GM23338 (cell line): ENCODE measurements at regions not wholly inside any gene's neighbourhood (a gene's known extent, or its start where the extent isn't known, plus 50 kb on each side); places are given as distances from the start of the nearest gene placed in this dataset.

Experiments used
- ATAC-seq: fragments of 200-7000 bp; cut with Tn5 transposase; 3 replicates; pipeline ENCODE4 v1.9.1; 2020
- DNase-seq: peaks from one replicate; pipeline ENCODE4 v3.0.0-alpha.2; 2015; ENCODE audit warnings: low spot score
- H2AFZ ChIP-seq: fragments of 200-600 bp; sonication (generic); 2 replicates; pipeline ENCODE4 v1.8.0; 2016; ENCODE audit warnings: antibody characterized with exemption, mild to moderate bottlenecking, moderate library complexity
- H3F3A ChIP-seq: fragments of 200-600 bp; sonication (generic); replicated peaks from 2 replicates; pipeline ENCODE4 v1.8.0; 2017; ENCODE audit warnings: antibody characterized with exemption, mixed run types, low read depth
- H3K27ac ChIP-seq: fragments of 200-600 bp; sonication (generic); 2 replicates; pipeline ENCODE4 v1.6.1; 2016; ENCODE audit warnings: low read depth
- H3K27me3 ChIP-seq: fragments of 200-600 bp; sonication (generic); 2 replicates; pipeline ENCODE4 v1.8.0; 2016; ENCODE audit warnings: mild to moderate bottlenecking, mixed run types, moderate library complexity; ENCODE audit not compliant: insufficient read depth
- H3K36me3 ChIP-seq: fragments of 200-600 bp; sonication (generic); 2 replicates; pipeline ENCODE4 v1.8.0; 2016; ENCODE audit warnings: mild to moderate bottlenecking; ENCODE audit not compliant: insufficient read depth
- H3K4me1 ChIP-seq: fragments of 200-600 bp; sonication (generic); 2 replicates; pipeline ENCODE4 v1.8.0; 2016; ENCODE audit warnings: mild to moderate bottlenecking, moderate library complexity; ENCODE audit not compliant: insufficient read depth
- H3K4me2 ChIP-seq: fragments of 200-600 bp; sonication (generic); 2 replicates; pipeline ENCODE4 v1.7.1; 2017; ENCODE audit warnings: mixed run types
- H3K4me3 ChIP-seq: fragments of 200-600 bp; sonication (generic); 2 replicates; pipeline ENCODE4 v1.6.1; 2016; ENCODE audit warnings: mixed run types
- H3K79me2 ChIP-seq: fragments of 200-600 bp; sonication (generic); replicated peaks from 2 replicates; pipeline ENCODE4 v1.8.0; 2017; ENCODE audit warnings: mild to moderate bottlenecking; ENCODE audit not compliant: insufficient read depth
- H3K9me2 ChIP-seq: fragments of 200-600 bp; sonication (generic); 2 replicates; pipeline ENCODE4 v1.8.0; 2017; ENCODE audit not compliant: insufficient read depth
- H4K20me1 ChIP-seq: fragments of 200-600 bp; sonication (generic); replicated peaks from 2 replicates; pipeline ENCODE4 v1.8.0; 2017; ENCODE audit warnings: mild to moderate bottlenecking; ENCODE audit not compliant: insufficient read depth
- H3K27ac Mint-ChIP-seq: 2 replicates; pipeline ENCODE4 v1.8.0; 2020; ENCODE audit warnings: inconsistent platforms, mild to moderate bottlenecking, moderate library complexity, mixed read lengths
- H3K27me3 Mint-ChIP-seq: 3 replicates; pipeline ENCODE4 v1.8.0; 2022; ENCODE audit warnings: low read depth, mild to moderate bottlenecking, moderate library complexity, mixed read lengths, inconsistent platforms; ENCODE audit not compliant: insufficient read depth, poor library complexity
- H3K36me3 Mint-ChIP-seq: 3 replicates; pipeline ENCODE4 v1.8.0; 2021; ENCODE audit warnings: low read depth, mild to moderate bottlenecking, inconsistent platforms, moderate library complexity, mixed read lengths
- H3K4me1 Mint-ChIP-seq: 3 replicates; pipeline ENCODE4 v1.8.0; 2020; ENCODE audit warnings: mild to moderate bottlenecking, inconsistent platforms, mixed read lengths
- H3K4me3 Mint-ChIP-seq: 3 replicates; pipeline ENCODE4 v1.8.0; 2021; ENCODE audit warnings: moderate library complexity, mild to moderate bottlenecking, inconsistent platforms, mixed read lengths
- H3K9me3 Mint-ChIP-seq: 3 replicates; pipeline ENCODE4 v1.8.0; 2020; ENCODE audit warnings: moderate library complexity, mild to moderate bottlenecking, inconsistent platforms, mixed read lengths
- CREB1 ChIP-seq: fragments of 250-450 bp; sonication (Bioruptor Pico); IDR thresholded peaks from 2 replicates; pipeline ENCODE4 v1.5.0; 2020; ENCODE audit warnings: low read depth, mild to moderate bottlenecking, moderate library complexity
- CTCF ChIP-seq, 2 experiments: fragments of 200-600 bp in 1 of 2; sonication (generic) in 1 of 2; conservative IDR thresholded peaks; 2 replicates each; pipeline versions ENCODE4 v1.5.1 to v1.6.1; 2016 to 2017; ENCODE audit warnings: antibody characterized with exemption in 2 of 2, low read depth in 2 of 2, mild to moderate bottlenecking in 2 of 2, moderate library complexity in 1 of 2
- ETS1 ChIP-seq: IDR thresholded peaks from 2 replicates; pipeline ENCODE4 v1.6.1; 2016; ENCODE audit warnings: antibody characterized with exemption
- EZH2 ChIP-seq: fragments of 200-600 bp; sonication (generic); IDR thresholded peaks from one replicate; pipeline ENCODE4 v1.8.0; 2017; ENCODE audit warnings: antibody characterized with exemption, mild to moderate bottlenecking, low read depth; ENCODE audit not compliant: unreplicated experiment
- EZH2phosphoT487 ChIP-seq: fragments of 200-600 bp; sonication (generic); IDR thresholded peaks from one replicate; pipeline ENCODE4 v1.8.1; 2018; ENCODE audit warnings: antibody characterized with exemption; ENCODE audit not compliant: unreplicated experiment
- JUNB ChIP-seq: IDR thresholded peaks from one replicate; pipeline ENCODE4 v1.6.1; 2016; ENCODE audit warnings: antibody characterized with exemption; ENCODE audit not compliant: unreplicated experiment
- NANOG ChIP-seq: IDR thresholded peaks from 2 replicates; pipeline ENCODE4 v1.6.1; 2016; ENCODE audit warnings: antibody characterized with exemption, borderline replicate concordance
- POLR2AphosphoS5 ChIP-seq: IDR thresholded peaks from 2 replicates; pipeline ENCODE4 v1.6.1; 2016; ENCODE audit warnings: antibody characterized with exemption, low read depth
- STAT1 ChIP-seq: IDR thresholded peaks from one replicate; pipeline ENCODE4 v1.6.1; 2016; ENCODE audit warnings: antibody characterized with exemption; ENCODE audit not compliant: unreplicated experiment
- ZNF114 ChIP-seq: fragments of 250-450 bp; sonication (Bioruptor Pico); IDR thresholded peaks from 2 replicates; pipeline ENCODE4 v1.5.0; 2020; ENCODE audit warnings: mild to moderate bottlenecking, moderate library complexity
- ZNF331 ChIP-seq: fragments of 250-450 bp; sonication (Bioruptor Pico); IDR thresholded peaks from 2 replicates; pipeline ENCODE4 v1.5.0; 2020; ENCODE audit warnings: low read depth, mild to moderate bottlenecking, moderate library complexity
- ZNF462 ChIP-seq: fragments of 250-450 bp; sonication (Bioruptor Pico); IDR thresholded peaks from 2 replicates; pipeline ENCODE4 v1.5.0; 2020; ENCODE audit warnings: mild to moderate bottlenecking, moderate library complexity

- H2AFZ ChIP-seq = peak overlapping the region; percentile 94
- peaks cover 10% of the 10 kb centered on the region for H3K9me2 ChIP-seq
- no peak for TF ChIP-seq ETS1
- TF ChIP-seq EZH2 = no peak
- TF ChIP-seq CREB1 (CRISPR knock-in tag) = no peak
- TF ChIP-seq STAT1 = no peak
- TF ChIP-seq ZNF114 (CRISPR knock-in tag) = no peak
- no peak for TF ChIP-seq CTCF (conservative IDR thresholded peaks at IDR 0.05; ENCODE audit: low read depth in 2 of 2)
- no peak for TF ChIP-seq ZNF331 (CRISPR knock-in tag)
- TF ChIP-seq POLR2AphosphoS5 = no peak
- no peak for TF ChIP-seq EZH2phosphoT487
- TF ChIP-seq NANOG = no peak
- no peak for TF ChIP-seq ZNF462
- no peak for TF ChIP-seq JUNB
- no peak overlapping the region for H3K4me3 ChIP-seq
- H3K27me3 Mint-ChIP-seq = peaks cover 4% of the 10 kb centered on the region
- H3K4me1 Mint-ChIP-seq = peaks cover 32% of the 10 kb centered on the region
- ATAC-seq (peak; percentile 56), DNase-seq (peak; percentile 10)
- H3K27ac Mint-ChIP-seq = no peak overlapping the region
- H3K27me3 ChIP-seq = no peaks in the 10 kb centered on the region
- no peaks in the 10 kb centered on the region for H3K79me2 ChIP-seq
- H3K36me3 ChIP-seq = no peaks in the 10 kb centered on the region
- no peaks in the 10 kb centered on the region for H3F3A ChIP-seq
- peak overlapping the region; percentile 52 for H3K4me2 ChIP-seq
- no peak overlapping the region for H3K27ac ChIP-seq
- H3K4me3 Mint-ChIP-seq = no peak overlapping the region
- H3K4me1 ChIP-seq = peaks cover 21% of the 10 kb centered on the region
- H3K36me3 Mint-ChIP-seq = no peaks in the 10 kb centered on the region
- no peaks in the 10 kb centered on the region; the same call in 2 of the 3 replicates for H3K9me3 Mint-ChIP-seq
- H4K20me1 ChIP-seq = no peaks in the 10 kb centered on the region
Observed at GRCh38 chr1:93768380-93768863, 86.8 kb upstream of the BCAR3 start.
